H9 (cell line): ENCODE measurements at regions not wholly inside any gene's neighbourhood (a gene's known extent, or its start where the extent isn't known, plus 50 kb on each side); places are given as distances from the start of the nearest gene placed in this dataset.

ENCODE experiments used
- DNase-seq: peaks from one replicate; pipeline ENCODE4 v3.0.0-alpha.2; 2017
- H2AFZ ChIP-seq: one replicate; pipeline ENCODE4 v1.6.1; 2013; ENCODE audit warnings: mild to moderate bottlenecking, low read length, control low read depth, moderate library complexity
- H2AK5ac ChIP-seq: 2 replicates; pipeline ENCODE4 v1.6.1; 2013; ENCODE audit warnings: low read length, control low read depth, mixed read lengths; ENCODE audit not compliant: insufficient read length
- H2BK120ac ChIP-seq: one replicate; pipeline ENCODE4 v1.6.1; 2013; ENCODE audit warnings: low read depth, mild to moderate bottlenecking, low read length, control low read depth, inconsistent platforms; ENCODE audit not compliant: poor library complexity, severe bottlenecking
- H2BK12ac ChIP-seq: 2 replicates; pipeline ENCODE4 v1.6.1; 2013; ENCODE audit warnings: low read length, control low read depth, mixed read lengths, low read depth; ENCODE audit not compliant: insufficient read length
- H2BK15ac ChIP-seq: 2 replicates; pipeline ENCODE4 v1.6.1; 2013; ENCODE audit warnings: low read depth, low read length, control low read depth
- H2BK20ac ChIP-seq: one replicate; pipeline ENCODE4 v1.6.1; 2013; ENCODE audit warnings: low read depth, mild to moderate bottlenecking, low read length, control low read depth, inconsistent platforms; ENCODE audit not compliant: poor library complexity, severe bottlenecking
- H2BK5ac ChIP-seq: 2 replicates; pipeline ENCODE4 v1.6.1; 2013; ENCODE audit warnings: low read length, control low read depth, mixed read lengths; ENCODE audit not compliant: insufficient read length
- H3K14ac ChIP-seq: 2 replicates; pipeline ENCODE4 v1.6.1; 2013; ENCODE audit warnings: low read length, control low read depth; ENCODE audit not compliant: insufficient read depth
- H3K18ac ChIP-seq: 2 replicates; pipeline ENCODE4 v1.6.1; 2013; ENCODE audit warnings: low read depth, mild to moderate bottlenecking, mixed read lengths, low read length, control low read depth; ENCODE audit not compliant: insufficient read length
- H3K23ac ChIP-seq: 2 replicates; pipeline ENCODE4 v1.6.1; 2013; ENCODE audit warnings: low read length, control low read depth, mixed read lengths, low read depth; ENCODE audit not compliant: insufficient read length
- H3K23me2 ChIP-seq: 2 replicates; pipeline ENCODE4 v1.6.1; 2013; ENCODE audit warnings: low read depth, mild to moderate bottlenecking, mixed read lengths, low read length, control low read depth; ENCODE audit not compliant: insufficient read length, poor library complexity, severe bottlenecking
- H3K27ac ChIP-seq: 2 replicates; pipeline ENCODE4 v1.5.1; 2013; ENCODE audit warnings: low read length, control low read depth, mixed read lengths, low read depth; ENCODE audit not compliant: insufficient read length
- H3K27me3 ChIP-seq: 2 replicates; pipeline ENCODE4 v1.6.1; 2013; ENCODE audit warnings: low read length, control low read depth, inconsistent platforms; ENCODE audit not compliant: insufficient read depth
- H3K4ac ChIP-seq: 2 replicates; pipeline ENCODE4 v1.6.1; 2013; ENCODE audit warnings: low read depth, mild to moderate bottlenecking, control low read depth, inconsistent platforms, low read length, moderate library complexity
- H3K4me1 ChIP-seq: 2 replicates; pipeline ENCODE4 v1.6.1; 2013; ENCODE audit warnings: low read length, control low read depth, inconsistent platforms; ENCODE audit not compliant: insufficient read depth
- H3K4me2 ChIP-seq: 2 replicates; pipeline ENCODE4 v1.6.1; 2013; ENCODE audit warnings: low read length, control low read depth, mixed read lengths; ENCODE audit not compliant: insufficient read length, insufficient read depth
- H3K56ac ChIP-seq: 2 replicates; pipeline ENCODE4 v1.6.1; 2013; ENCODE audit warnings: low read depth, mild to moderate bottlenecking, mixed read lengths, low read length, control low read depth; ENCODE audit not compliant: insufficient read length
- H3K79me1 ChIP-seq: 2 replicates; pipeline ENCODE4 v1.6.1; 2013; ENCODE audit warnings: low read depth, mild to moderate bottlenecking, moderate library complexity, low read length, control low read depth, inconsistent platforms; ENCODE audit not compliant: insufficient read depth, poor library complexity, severe bottlenecking
- H3K79me2 ChIP-seq: 2 replicates; pipeline ENCODE4 v1.6.1; 2013; ENCODE audit warnings: low read length, control low read depth, inconsistent platforms; ENCODE audit not compliant: insufficient read depth
- H3K9ac ChIP-seq: 2 replicates; pipeline ENCODE4 v1.6.1; 2013; ENCODE audit warnings: low read length, control low read depth, mixed read lengths; ENCODE audit not compliant: insufficient read length; ENCODE audit errors: extremely low read depth
- H3K9me3 ChIP-seq: one replicate; pipeline ENCODE4 v1.6.1; 2013; ENCODE audit warnings: low read depth, low read length, inconsistent platforms; ENCODE audit not compliant: control insufficient read depth
- H3T11ph ChIP-seq: one replicate; pipeline ENCODE4 v1.6.1; 2013; ENCODE audit warnings: mild to moderate bottlenecking, low read length, control low read depth, inconsistent platforms
- H4K20me1 ChIP-seq: one replicate; pipeline ENCODE4 v1.6.1; 2013; ENCODE audit not compliant: control insufficient read depth, insufficient read length, insufficient read depth
- H4K5ac ChIP-seq: 2 replicates; pipeline ENCODE4 v1.6.1; 2013; ENCODE audit warnings: low read depth, mild to moderate bottlenecking, mixed read lengths, low read length, control low read depth; ENCODE audit not compliant: insufficient read length
- H4K8ac ChIP-seq: replicated peaks from 2 replicates; pipeline ENCODE4 v1.6.1; 2013; ENCODE audit warnings: low read length, control low read depth, mixed read lengths, low read depth; ENCODE audit not compliant: insufficient read length
- H4K91ac ChIP-seq: 2 replicates; pipeline ENCODE4 v1.6.1; 2013; ENCODE audit warnings: low read depth, mild to moderate bottlenecking, moderate library complexity, mixed read lengths, low read length, control low read depth; ENCODE audit not compliant: insufficient read length
- H3K27ac Mint-ChIP-seq, 3 experiments: 2 replicates in 2 of 3; 3 replicates in 1 of 3; pipeline ENCODE4 v1.8.0; 2020 to 2021; ENCODE audit warnings: mixed read lengths in 3 of 3, mild to moderate bottlenecking in 1 of 3, moderate library complexity in 1 of 3
- H3K27me3 Mint-ChIP-seq: 2 replicates; pipeline ENCODE4 v1.8.0; 2021; ENCODE audit warnings: low read depth, mild to moderate bottlenecking, moderate library complexity, mixed read lengths
- H3K36me3 Mint-ChIP-seq, 3 experiments: 2 replicates in 2 of 3; 3 replicates in 1 of 3; pipeline ENCODE4 v1.8.0; 2020 to 2021; ENCODE audit warnings: low read depth in 3 of 3, mixed read lengths in 3 of 3; ENCODE audit not compliant: insufficient read depth in 1 of 3
- H3K4me1 Mint-ChIP-seq, 2 experiments: 2 replicates each; pipeline ENCODE4 v1.8.0; 2020; ENCODE audit warnings: mixed read lengths in 2 of 2
- H3K4me3 Mint-ChIP-seq, 2 experiments: 2 replicates in 1 of 2; 3 replicates in 1 of 2; pipeline ENCODE4 v1.8.0; 2020 to 2021; ENCODE audit warnings: mild to moderate bottlenecking in 2 of 2, mixed read lengths in 2 of 2, moderate library complexity in 1 of 2
- H3K9me3 Mint-ChIP-seq, 2 experiments: 2 replicates in 1 of 2; 3 replicates in 1 of 2; pipeline ENCODE4 v1.8.0; 2020; ENCODE audit warnings: mild to moderate bottlenecking in 2 of 2, mixed read lengths in 2 of 2, moderate library complexity in 1 of 2
- CTCF ChIP-seq: fragments of 200-600 bp; sonication (generic); conservative IDR thresholded peaks from 3 replicates; pipeline ENCODE4 v1.8.0; 2021; ENCODE audit warnings: antibody characterized with exemption, mild to moderate bottlenecking
- WGBS: extraction: QIAGEN DNeasy Blood & Tissue Kit; methylation state at CpG from one replicate; pipeline ENCODE4 v1.1.7; 2013; ENCODE audit warnings: missing lambda C conversion rate, low lambda C conversion rate, mixed read lengths; ENCODE audit not compliant: insufficient read length; ENCODE audit errors: extremely low coverage; 5-methylcytosine and 5-hydroxymethylcytosine counted together

- Mint-ChIP-seq H3K36me3 (peaks cover 0 to 7% (median 3%) of the 10 kb centered on the region in 3 experiments; a peak in 3 of 7 replicates), H3K4me3 (no peak overlapping the region)
- no peak overlapping the region for H3K4me2 ChIP-seq
Measured at GRCh38 chr1:53398091-53398490, 61.1 kb upstream of the DMRTB1 start.

More at GRCh38 chr1:53398091-53398490, 61.1 kb upstream of the DMRTB1 start:
- no peak overlapping the region for H3K9ac ChIP-seq
- H3K18ac ChIP-seq: no peak overlapping the region
- H3K23me2 ChIP-seq: no peaks in the 10 kb centered on the region
- no peak overlapping the region for H3K27ac ChIP-seq
- no peaks in the 10 kb centered on the region for H3K9me3 ChIP-seq
- no peaks in the 10 kb centered on the region; the same call in 1 of the 2 replicates for H3K27me3 ChIP-seq
- H3K79me1 ChIP-seq: no peaks in the 10 kb centered on the region
- no peak overlapping the region for H3K23ac ChIP-seq
- no peak overlapping the region for H2BK20ac ChIP-seq
- no peaks in the 10 kb centered on the region for H3K79me2 ChIP-seq
- no peaks in the 10 kb centered on the region for H4K20me1 ChIP-seq
- H2AK5ac ChIP-seq: no peak overlapping the region
- no peak overlapping the region for H3K4ac ChIP-seq
- WGBS: no CpG with 5 or more reads among the region's 4 CpGs
- TF ChIP-seq CTCF: no peak
- H2BK15ac ChIP-seq: no peak overlapping the region
- no peak overlapping the region for H4K91ac ChIP-seq
- no peak overlapping the region for H2BK12ac ChIP-seq
- no peak overlapping the region for H3K56ac ChIP-seq
- no peak overlapping the region for H2AFZ ChIP-seq
- H3K4me1 ChIP-seq: peaks cover 22% of the 10 kb centered on the region
- no peak overlapping the region for H4K5ac ChIP-seq
- no peak overlapping the region for H4K8ac ChIP-seq
- Mint-ChIP-seq H3K9me3 (peaks cover 2 to 4% of the 10 kb centered on the region in 2 experiments; a peak in 3 of 5 replicates), H3K27ac (peak overlapping the region in 2 of 3 experiments; percentile 80 to 91; a peak in 4 of 7 replicates), H3K27me3 (peaks cover 19% of the 10 kb centered on the region), H3K4me1 (peaks cover 44 to 56% of the 10 kb centered on the region in 2 experiments)
- H2BK120ac ChIP-seq: no peak overlapping the region
- no peak overlapping the region for H3T11ph ChIP-seq
- peak; percentile 13 for DNase-seq
- no peak overlapping the region for H2BK5ac ChIP-seq
- no peak overlapping the region for H3K14ac ChIP-seq
